Stimulated activated CD4-positive, alpha-beta T cell treated with anti-CD3 and anti-CD28 coated beads, Interleukin-15, amount 100 ng/mL, for 48 hours (primary cell): ENCODE measurements at regions not wholly inside any gene's neighbourhood (a gene's known extent, or its start where the extent isn't known, plus 50 kb on each side); places are given as distances from the start of the nearest gene placed in this dataset.

Experiments
- DNase-seq, 2 donors: peaks; one replicate each; pipeline ENCODE4 v3.0.0-alpha.2; 2020; ENCODE audit warnings: low read depth in 2 of 2

DNA sequence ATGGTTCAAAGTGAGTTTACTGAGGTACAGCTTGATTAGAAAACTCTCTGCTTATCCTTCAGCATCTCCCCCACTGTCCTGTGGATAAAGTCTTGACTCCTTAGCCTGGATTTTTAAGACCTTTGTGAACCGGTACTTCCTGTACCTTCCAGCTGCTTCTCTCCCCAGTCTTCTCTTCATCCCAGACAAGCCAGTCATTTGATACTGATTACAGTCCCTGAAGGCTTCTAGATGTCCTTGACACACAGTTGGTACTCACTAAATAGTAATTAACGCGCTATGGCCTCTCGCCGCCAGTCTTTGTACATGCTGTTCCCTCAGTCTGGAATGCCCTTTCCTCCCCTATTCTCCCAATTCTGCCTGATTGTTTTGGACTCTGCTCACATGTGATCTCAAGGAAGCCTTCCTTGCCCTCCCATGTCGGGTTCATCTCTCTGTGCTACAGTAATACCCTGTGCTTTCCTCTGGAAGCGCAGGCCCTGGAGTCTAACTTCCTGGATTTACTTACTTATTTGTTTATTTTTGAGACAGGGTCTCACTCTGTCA is 50.6 kb upstream of the PTGR2 start:
- no peak for DNase-seq

DNA sequence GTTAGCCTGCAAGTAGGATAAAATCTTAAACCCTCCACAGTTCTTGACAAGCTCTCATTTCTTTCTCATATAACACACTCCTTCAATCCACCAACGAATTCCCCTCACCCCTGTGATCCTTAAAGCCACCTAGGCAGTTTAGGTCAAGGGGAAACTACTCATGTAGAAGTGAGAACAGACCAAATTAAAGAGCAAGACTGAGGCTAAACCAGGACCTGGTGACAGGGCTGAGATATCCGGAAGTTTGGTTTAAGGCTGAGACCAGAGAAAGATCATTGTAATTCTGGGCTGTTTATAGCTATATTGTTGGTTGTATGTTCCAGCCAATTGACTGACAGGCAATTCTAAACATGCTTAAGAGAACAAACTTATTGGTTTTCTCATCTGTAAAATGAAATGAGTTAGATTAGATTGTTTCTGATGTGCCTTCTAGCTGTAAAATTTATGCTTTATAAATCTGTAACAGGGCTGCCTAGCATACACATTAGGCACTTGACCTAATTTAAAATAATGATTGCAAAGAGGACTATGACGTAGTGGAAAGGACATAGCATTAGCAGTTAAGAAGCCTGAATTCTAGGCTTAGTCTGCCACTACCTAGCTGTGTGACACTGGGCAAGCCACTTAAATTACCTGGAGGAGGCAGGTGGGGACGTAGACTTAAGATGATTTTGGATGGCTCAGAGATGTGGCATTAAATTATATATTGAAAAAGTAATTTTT is 53.9 kb upstream of the PTGR2 start:
- DNase-seq = no peak

DNA sequence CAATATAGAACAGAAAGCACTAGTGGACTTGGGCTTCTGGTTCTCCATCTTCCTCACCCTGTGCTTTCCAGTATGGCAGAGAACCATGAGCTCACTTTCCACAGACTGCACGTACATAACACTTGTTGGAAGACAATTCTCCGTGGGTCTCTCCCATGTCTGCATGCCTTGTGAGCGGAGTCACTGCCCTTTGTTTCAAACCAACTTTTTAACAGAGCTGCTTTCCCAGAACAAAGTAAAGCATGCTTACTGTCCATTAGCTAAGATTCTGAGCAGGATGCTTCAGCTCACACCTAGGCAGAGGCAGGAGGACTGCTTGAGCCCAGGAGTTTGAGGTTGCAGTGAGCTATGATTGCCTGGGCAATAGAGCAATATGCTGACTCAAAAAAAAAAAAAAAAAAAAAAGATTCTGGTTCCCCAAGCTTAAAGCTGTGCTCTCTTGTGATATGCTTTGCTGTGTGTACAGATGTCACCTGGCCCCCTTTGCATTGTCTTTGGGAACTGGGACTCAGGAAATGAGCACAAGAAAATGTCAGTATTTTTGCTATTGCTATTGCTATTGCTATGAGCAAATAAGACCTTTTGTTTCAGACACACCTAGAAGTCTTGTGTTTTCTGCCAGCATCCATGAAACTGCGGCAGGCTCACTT is 54.6 kb upstream of the PTGR2 start:
- DNase-seq = no peak

DNA sequence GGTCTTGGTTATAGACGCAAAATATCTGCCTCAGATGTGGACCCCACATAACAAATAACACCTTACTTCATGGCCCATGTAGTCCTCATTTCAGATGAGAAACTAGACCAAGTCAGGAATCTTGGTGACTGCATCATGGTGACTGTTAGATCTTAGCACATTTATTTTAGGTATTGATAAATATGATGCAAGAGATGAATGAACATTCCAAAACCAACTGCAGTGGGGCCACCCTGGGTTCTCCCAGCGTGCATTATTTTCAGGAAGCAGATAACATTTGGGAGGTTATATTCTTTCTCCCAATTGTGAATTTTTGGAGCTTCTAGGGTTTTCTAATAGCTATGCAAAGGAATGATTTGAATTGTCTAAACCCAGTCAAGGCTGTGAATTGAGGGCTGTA is 55.2 kb upstream of the PTGR2 start:
- no peak for DNase-seq

DNA sequence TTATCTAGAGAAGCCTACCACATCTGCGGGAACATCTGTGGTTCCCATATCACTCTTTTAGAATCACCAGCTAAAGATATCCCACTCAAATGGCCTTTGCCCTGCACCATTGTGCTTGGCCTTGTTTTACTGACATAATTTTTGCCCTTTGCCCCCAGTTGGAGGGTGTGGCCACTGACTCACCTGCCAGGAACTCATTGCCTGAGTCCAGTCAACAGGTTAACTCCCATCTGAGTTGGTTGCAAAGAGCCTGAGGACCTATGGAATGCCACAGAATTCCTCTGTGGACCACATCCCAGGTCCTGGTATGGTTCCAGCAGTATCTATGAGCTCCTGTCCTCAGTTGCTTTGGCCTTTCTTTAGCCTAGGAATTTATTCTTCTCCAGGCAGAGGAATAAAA is 55.7 kb upstream of the PTGR2 start:
- DNase-seq = no peak

DNA sequence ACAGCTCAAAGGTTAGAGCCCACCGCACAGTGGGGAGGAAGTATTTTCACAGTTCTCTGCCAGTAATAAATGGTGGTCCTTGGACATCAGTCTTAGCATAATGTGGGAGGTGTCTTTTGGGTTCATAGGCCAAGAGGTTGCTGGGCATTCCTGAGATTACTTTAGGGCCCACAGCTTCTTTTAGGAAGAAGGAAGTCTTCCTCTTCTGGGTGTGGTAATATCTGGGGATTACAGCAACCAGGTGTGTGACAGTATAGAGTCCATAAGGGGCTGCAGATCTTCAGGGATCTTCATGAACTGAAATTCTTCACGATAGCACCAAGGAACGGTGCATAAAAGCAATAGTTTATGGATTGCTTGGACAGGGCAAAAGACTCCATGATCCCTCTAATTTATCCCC is 56.2 kb upstream of the PTGR2 start:
- no peak for DNase-seq

DNA sequence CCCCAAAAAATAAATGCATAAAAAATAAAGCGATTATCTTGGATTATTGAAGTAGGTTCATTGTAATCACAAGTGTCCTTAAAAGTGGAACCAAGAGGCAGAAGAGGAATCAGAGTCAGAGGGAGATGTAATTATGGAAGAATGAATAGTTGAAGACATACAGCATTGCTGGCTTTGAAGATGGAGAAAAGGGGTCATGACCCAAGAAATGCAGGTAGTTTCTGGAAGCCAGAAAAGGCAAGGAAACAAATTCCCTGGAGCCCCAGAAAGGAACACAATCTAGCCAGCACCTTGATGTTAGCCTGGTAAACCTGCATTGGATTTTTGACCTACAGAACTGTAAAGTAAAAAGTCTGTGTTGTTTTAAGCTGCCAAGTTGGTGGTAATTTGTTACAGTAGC is 57.5 kb upstream of the PTGR2 start:
- no peak for DNase-seq

DNA sequence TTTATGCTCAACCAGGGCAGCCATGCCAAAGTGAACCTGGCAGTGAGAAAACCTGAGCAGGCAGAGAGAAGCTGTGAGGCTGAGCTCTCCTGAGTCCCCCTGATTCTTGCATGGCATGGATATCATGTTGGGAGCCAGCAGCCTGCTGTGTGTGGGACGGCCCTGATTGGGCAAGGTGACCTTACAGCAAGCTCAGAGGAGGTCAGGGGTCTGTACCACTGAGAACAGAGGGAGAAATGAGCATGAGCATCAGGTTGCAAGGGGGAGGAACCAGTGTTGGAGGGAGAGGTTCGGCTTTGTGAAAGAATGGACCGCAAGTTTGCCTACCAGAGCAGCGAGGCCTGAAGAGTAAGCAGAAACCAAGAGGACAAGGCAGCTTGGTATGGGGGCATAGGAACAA is 59.1 kb upstream of the PTGR2 start:
- no peak for DNase-seq

DNA sequence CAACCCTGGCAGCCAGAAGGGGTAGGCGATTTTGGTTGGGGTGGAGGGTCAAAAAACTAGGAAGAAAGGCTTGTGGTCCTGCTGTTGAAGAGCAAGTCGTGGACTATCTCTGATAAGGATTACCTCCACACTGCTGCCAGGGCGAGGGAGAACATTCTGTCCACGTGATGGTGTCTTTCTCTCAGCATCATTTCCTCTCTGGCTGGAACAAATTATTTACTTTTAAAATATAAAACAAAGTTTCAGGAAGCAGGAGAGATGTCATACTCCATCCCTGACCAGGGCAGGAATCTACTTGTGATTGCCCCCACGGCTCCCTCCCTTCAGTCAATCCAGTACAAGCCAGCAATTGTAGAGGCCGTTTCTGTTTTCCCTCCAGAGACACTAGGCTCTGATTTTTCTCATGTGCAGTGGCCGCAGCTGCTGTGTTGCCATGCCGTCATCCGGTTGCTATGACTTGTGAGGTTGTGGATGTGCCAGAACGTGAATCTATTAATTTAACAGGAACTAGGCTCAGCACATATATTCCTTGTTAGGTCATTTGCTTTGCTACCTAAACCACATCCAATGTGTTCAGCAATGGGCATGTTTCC is 61.5 kb upstream of the PTGR2 start:
- DNase-seq = no peak

DNA sequence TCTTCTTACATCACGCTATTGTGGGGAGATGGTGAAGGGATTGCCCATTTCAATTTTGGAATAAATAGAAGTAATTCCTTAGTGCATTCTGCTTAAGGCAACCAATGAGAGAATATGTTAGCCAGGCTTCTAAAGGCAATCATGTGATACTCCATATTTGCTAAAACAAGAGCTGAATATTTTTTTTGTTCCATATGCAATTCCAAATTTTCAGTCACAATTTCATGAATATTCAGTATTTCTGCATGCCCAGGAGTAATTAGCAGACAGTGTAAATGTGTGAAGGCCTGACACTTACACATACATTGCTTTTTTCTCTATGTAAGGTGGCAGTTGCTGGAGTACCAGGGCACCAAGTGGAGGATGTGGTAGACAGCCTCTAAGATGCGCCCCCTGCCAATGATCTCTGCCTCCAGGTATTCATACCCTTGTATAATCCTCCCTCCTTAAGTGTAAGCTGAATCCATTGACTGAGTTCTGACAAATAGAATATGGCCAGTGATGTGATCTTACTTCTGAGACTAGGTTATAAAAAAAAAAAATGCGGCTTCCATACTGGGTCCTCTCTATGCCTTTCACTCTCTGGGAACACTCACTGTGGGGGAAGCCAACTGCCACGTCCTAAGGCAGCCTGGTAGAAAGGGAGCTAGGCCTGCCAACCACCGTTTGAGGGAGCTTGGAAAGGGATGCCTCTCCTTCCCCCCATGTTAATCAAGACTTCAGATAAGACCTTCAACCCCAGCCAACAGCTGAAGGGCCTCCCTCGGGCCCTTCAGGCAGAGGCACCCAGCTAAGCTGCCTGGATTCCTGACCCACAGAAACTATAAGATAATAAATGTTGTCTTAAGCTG is 62.7 kb upstream of the PTGR2 start:
- no peak for DNase-seq

DNA sequence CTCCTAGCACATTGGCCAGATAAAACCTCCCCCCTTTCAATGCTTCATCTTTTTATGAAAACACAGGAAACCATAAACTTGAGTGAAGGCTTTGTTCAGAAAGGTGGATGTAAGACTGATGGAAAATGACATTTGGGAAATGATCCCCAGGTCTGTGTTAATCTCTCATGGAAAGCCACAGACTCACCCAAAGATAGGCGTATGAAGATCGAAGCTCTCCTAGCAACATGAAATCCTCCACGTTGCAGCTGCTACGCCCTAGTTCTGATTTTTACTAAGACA is 63.4 kb upstream of the PTGR2 start:
- DNase-seq = no peak

DNA sequence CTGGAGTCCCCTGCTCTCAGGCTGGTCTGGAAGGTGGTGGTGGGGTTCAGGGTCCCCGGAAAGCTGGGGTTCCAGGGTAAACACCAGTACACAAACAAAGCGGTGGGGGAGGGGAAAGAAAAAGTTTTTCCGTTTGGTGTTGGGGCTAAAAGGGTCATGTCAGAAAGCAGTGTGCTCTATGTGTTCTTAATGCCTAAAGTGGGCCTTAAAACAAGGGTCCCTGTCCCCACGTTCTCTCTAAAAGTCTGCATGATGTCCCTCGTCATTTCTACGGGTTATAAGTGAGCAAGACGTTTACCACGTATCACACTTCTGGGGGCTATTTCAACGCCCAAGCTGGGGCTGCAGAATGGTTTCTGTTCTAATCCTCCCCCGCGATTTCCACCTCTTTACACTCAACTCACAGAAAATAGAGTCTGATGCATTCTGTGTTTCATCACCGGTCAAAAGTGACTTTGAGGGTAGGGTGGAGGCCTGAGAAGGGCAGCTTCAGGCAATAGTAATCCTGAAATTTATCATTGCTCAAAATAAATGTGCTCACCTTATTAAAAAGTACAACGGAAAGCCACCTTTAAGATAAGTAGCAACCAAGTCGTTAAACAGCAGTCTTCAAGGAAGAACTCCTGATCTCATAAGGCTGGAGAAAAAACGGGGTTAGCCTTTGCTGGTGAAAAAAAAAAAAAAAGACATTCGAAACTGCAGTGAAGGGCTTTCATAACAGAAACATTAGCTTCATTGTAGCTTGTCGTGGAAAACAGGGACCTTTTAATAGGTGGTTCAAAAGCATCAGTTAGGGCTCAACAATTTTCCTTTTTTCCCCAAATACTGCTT is 63.9 kb upstream of the PTGR2 start:
- peak; percentile 46 to 62 for DNase-seq

DNA sequence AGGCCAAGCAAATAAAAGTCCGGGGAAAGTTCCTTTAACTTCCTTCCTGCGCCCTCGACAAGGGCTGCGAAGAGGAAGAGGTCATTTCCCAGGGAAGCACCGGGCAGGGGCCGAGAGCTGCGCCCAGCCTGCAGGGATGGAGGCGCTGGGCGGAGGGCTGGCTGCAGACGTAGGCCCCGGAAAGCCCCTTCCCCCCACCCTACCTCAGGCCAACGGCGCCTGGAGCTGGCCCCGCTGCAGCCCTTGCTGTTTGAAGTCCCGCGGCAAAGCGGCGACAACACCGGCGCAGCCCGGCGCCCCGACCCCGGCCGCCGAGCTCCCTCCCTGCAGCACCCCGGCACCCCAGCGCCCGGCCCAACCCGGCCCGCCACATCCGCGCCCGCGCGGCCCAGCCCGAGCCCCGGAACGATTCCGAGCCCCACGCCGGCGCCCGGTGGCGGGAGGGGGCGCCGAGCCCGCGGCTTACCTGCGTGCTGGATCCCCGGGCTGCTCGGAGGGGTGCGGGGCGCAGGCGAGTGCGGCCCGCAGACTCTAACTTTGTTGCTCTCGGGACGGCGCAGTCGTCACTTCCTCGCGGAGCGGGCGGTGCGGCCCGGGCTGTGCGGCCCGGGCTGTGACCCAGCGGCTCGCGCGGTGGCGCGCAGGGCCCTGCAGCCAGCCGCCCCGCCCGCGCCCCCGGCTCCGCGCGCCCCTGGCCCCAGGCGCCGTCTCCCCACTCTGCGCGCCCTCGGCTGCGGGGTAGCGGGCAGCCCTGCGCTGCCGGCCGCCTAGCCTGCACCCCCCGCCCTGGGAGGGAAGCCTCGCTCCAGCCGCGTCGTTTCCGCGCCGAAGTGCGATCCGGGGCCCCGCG is 64.8 kb upstream of the PTGR2 start:
- peak in 1 of 2 donors; percentile 39 for DNase-seq

DNA sequence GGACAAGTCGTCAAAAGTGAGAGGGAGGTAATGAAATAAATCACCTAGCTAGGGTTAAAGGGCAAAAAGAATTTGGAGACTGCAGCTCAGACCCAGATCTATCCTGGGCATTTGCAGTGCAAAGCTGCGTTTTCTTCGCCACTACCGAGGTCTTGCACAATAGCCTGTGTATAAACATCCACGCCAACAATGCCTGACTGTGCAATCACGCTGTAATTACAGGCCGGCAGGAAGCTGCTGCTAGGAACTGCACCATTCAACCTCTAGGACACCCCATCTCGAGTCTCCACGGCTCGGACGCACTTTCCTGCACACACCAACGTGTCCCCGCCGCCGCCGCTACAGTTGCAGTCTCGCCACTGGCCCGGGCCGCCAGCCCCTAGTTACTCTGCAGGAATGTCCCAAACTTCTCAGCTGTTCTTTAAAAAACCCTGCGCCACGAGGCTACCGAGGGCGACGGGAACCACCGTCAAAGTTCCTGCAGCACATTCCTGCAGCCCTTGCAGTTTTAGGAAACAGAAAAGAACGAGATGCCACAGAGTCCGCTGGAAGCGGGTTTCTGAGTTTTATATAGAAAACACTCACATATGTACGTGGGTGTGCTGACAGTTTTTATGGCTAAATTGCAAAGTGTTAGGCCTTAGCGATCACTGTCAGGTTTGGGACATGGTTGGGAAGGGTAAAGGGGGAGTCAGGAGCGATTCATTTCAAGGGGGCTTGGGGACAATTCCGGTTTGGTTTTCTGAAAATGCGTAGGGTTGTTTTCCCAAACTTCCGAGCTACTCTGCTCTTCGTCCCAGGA is 65.6 kb upstream of the PTGR2 start:
- DNase-seq = peak; percentile 47 to 55

DNA sequence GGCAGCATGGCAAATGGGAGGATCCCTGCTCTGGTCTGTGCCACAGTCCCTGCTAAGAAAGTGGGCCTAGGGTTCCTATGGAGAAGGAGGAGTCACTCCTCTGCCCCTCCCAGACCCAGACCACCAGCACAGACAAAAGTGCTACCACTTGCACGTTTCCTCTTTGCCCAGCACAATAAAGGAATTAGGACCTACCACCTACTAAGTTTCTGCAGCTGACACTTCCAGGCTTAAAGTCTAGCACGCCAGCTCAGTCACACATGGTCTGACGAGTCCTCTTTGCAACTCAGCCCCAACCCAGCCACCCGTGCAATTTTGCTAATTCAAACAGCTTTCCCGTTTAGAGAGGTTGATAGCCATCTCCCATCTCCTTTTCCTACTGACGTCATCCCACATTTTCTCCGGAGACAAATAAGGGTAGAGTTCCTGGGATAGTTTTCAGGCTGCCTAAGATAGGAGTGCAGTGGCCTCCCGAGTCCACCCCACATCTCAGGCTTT is 66.2 kb upstream of the PTGR2 start:
- DNase-seq = no peak

DNA sequence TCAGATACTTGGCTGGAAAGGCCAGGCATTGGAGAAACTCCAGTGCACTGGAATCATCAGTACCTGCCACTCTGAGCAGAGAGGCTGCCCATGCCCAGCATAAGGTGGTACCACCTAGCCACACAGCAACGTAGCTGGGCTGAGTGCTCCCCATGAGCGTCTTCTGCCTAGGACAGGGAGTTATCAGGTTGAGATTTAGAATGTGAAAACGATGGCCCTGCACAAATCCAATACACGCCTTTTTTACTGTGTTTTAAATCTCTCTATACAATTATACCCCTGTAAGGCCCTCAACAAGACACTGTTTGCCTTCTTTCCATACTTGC is 66.7 kb upstream of the PTGR2 start:
- DNase-seq = no peak

DNA sequence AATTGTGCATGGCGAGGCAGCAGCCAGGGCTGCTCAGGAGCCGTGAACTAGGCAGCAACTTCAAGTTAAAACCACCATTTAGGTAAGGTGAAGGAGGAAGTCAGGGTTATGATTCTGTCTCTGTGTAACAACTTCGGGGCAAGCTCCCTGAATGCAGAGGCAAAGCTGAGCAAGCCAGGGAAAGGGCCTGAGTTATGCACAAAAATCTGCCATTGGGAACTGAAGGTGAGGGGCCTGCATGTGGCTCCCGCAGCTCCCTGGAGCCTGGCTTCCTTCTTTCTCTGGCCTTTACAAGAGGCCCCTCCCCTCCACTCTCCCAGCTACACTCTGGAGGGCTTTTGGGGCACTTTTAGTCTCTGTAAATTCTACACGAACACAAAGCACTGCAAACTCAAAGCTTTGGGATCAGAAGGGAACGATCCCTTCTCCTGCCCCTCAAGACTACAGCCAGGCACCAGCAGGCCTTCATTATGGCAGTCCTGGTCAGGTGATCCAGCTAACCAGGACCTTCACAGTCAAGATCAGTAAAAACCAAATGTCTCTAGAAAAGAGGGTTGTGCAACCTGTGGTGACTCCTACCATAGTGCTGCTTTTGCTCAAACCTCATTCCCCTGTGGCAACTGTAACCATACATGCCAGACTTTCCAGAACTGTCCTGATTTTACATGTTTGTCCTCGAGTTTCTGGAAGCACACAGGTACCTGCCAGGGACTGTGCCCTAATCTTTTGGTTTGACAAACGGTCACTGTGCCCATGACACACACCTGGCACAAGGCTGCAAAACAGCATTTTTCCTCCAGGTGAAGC is 67.2 kb upstream of the PTGR2 start:
- DNase-seq = no peak

DNA sequence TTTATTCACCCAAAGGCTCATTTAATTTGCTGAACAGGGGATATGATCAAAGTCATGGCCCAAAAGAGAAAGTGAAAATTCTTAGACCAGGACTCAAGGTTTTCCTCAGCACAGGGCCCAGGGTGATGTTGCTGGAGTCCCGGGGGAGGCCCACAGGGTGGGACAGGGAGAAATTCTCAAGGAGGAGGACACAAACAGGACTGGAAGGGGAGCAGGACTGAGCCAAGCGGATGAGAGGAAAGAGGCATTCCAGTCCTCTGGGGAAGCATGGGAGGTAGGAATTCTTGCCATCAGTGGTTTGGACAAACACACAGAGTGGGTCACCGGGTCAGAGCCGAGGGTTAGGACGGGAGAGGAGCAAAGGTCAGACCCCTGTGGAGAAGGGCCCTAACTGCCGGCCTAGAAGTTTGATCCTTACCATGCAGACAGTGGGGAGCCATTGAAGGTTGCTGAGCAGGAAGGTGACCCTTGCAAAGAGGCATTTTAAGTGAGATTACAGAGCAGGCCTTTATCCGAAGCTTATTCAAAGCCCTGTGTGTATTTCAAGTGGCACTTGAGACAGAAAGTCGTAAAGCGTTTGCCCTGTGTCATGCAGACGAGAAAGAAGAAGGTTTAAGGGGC is 68.4 kb upstream of the PTGR2 start:
- DNase-seq = no peak
